GM21390 (cell line): ENCODE measurements at regions not wholly inside any gene's neighbourhood (a gene's known extent, or its start where the extent isn't known, plus 50 kb on each side); places are given as distances from the start of the nearest gene placed in this dataset.

Source experiments
- ATAC-seq: cut with Tn5 transposase; IDR thresholded peaks from one replicate; pipeline ENCODE4 v1.9.1; 2021; ENCODE audit not compliant: unreplicated experiment

- no peak for ATAC-seq
Measured at GRCh38 chr1:234886081-234886984, 242.3 kb downstream of the TOMM20 start.

- no peak for ATAC-seq
Measured at GRCh38 chr1:234885601-234886000, 243.0 kb downstream of the TOMM20 start.

- no peak for ATAC-seq
Measured at GRCh38 chr1:234884701-234885100, 243.9 kb downstream of the TOMM20 start.

GRCh38 chr1:234884006-234884405 is 244.6 kb downstream of the TOMM20 start:
- ATAC-seq, result no peak

- no peak for ATAC-seq
Measured at GRCh38 chr1:234882898-234883297, 245.7 kb downstream of the TOMM20 start.

GRCh38 chr1:234881893-234882771 is 246.5 kb downstream of the TOMM20 start:
- ATAC-seq, result peak; percentile 88

GRCh38 chr1:234879147-234880080 is 249.2 kb downstream of the TOMM20 start:
- no peak for ATAC-seq

- ATAC-seq, result no peak
Measured at GRCh38 chr1:234878288-234878687, 250.3 kb downstream of the TOMM20 start.

GRCh38 chr1:234877761-234878160 is 250.9 kb downstream of the TOMM20 start:
- no peak for ATAC-seq

GRCh38 chr1:234875953-234876855 is 252.4 kb downstream of the TOMM20 start:
- ATAC-seq, result no peak

GRCh38 chr1:234875328-234875952 is 253.2 kb downstream of the TOMM20 start:
- ATAC-seq, result no peak

- ATAC-seq, result no peak
Measured at GRCh38 chr1:234874291-234875288, 254.0 kb downstream of the TOMM20 start.

- ATAC-seq, result no peak
Measured at GRCh38 chr1:234871710-234872271, 256.8 kb downstream of the TOMM20 start.

- no peak for ATAC-seq
Measured at GRCh38 chr1:234871039-234871709, 257.5 kb downstream of the TOMM20 start.

GRCh38 chr1:234870020-234870981 is 258.3 kb downstream of the TOMM20 start:
- no peak for ATAC-seq
